GM19467 (cell line): ENCODE measurements at regions not wholly inside any gene's neighbourhood (a gene's known extent, or its start where the extent isn't known, plus 50 kb on each side); places are given as distances from the start of the nearest gene placed in this dataset.
"Not testable (repeated sequence)": the region's sequence is repeated elsewhere in the genome, so short reads cannot be mapped to it uniquely, and the experiment has no call there.

ENCODE experiments used
- ATAC-seq: cut with Tn5 transposase; IDR thresholded peaks from one replicate; pipeline ENCODE4 v1.9.1; 2021; ENCODE audit warnings: mild to moderate bottlenecking, moderate library complexity; ENCODE audit not compliant: unreplicated experiment

GRCh38 chr21:24636696-24637095 lies 970.6 kb downstream of the MRPL39 start:
- ATAC-seq: no peak

DNA sequence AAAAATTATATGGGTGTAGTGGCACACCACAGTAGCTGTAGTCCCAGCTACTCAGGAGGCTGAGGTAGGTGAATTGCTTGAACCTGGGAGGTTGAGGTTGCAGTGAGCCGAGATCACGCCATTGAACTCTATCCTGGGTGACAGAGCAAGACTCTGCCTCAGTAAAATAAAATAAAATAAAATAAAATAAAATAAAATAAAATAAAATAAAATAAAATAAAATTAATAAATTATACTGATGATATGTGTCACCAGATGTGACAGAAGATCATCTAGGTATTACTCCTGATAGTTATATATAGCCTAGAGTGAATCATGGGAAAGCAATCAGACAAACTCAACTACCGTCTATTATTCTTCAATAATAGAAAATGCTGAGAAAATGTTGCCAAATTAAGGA lies 972.5 kb downstream of the MRPL39 start:
- no peak for ATAC-seq

- ATAC-seq: no peak
Observed at GRCh38 chr21:24628536-24628935, 978.7 kb downstream of the MRPL39 start.

GRCh38 chr21:24628046-24628445 lies 979.2 kb downstream of the MRPL39 start:
- no peak for ATAC-seq

DNA sequence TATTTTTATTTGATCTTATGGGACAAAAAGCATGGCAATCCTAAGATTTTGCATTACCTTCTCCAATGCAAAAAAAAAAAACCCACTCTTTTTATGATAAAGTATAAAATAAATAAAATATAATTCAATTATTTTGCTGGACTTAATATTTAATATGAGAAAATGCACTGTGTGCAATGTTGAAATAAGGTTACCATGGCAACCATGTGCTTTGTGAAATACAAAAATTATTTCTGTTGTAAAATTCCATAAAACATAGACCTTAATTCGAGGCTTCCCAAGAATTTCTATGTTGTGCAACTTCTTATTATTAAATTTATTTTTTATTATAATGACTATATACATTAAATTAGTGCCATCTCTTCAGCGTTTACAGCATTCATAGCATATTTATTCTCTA lies 989.5 kb downstream of the MRPL39 start:
- ATAC-seq: no peak

GRCh38 chr21:24594082-24594481 lies 1013.2 kb downstream of the MRPL39 start:
- ATAC-seq: no peak

- no peak for ATAC-seq
Observed at GRCh38 chr21:24590261-24590660, 1017.0 kb downstream of the MRPL39 start.

- ATAC-seq: no peak
Observed at GRCh38 chr21:24583473-24583872, 1023.8 kb downstream of the MRPL39 start.

DNA sequence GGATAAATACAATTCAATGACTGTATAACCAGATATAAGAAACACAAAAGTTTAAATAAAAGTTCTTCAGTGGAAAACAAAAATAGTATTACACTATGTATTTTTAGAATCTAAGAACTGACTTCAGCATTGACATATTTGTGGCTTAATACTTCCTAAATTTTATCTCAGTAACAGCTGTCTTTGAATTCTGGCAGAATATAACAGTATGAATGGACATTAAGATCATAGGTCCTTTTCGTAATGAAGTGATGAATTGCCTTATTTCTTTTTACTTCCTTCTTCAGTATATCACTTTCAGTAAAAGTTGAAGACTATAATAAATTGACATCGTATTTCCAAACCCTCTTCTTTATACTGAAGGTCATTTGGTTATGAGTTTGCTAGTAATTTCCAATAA lies 1030.0 kb downstream of the MRPL39 start:
- no peak for ATAC-seq

GRCh38 chr21:24561291-24561690 lies 1046.0 kb downstream of the MRPL39 start:
- no peak for ATAC-seq

- no peak for ATAC-seq
Observed at GRCh38 chr21:24552491-24552890, 1054.8 kb downstream of the MRPL39 start.

DNA sequence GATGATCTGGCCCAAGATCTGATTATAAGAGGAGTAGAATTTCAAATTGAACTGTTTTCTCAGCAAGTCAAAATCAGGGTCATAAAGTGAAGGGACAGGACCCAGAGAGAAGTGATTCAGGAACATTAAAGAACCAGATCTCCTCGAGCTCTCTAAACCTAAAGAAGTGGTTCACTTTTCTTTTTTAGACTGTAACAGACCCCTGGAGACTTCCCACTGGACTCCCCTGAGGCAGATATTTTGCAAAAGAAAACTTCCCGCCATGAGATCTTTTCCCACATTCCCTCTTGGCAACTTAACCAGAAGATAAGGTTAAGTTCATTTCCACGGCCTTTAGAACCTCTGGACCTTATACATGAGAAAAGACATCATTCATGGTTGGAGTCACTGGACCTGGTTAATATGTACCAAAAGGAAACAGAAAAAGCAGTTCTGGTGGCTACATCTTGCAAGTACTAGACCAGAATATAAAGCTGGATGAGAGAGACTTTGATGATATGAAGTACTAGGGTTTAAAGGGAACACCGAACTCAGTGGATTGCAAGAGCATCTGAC lies 1061.4 kb downstream of the MRPL39 start:
- no peak for ATAC-seq

- ATAC-seq: no peak
Observed at GRCh38 chr21:24514081-24514733, 1093.1 kb downstream of the MRPL39 start.

DNA sequence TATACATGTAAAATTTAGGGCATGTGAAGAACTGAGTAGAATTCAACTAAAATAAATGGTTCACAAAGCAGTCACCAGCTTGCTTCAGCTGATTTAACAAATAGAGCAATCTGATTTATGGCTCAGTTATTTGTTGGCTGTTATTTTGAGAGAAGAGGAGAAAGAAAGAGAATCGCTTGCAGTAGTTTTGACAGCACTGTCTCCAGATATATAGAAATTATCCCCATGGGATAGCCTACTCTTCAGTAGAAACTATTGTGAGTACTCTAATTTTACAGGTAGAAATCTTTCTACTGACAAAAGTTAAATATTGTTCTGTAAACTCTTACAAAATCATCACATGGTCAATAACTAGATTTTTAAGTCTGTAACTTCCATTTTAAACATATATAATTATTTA lies 1098.2 kb downstream of the MRPL39 start:
- no peak for ATAC-seq

DNA sequence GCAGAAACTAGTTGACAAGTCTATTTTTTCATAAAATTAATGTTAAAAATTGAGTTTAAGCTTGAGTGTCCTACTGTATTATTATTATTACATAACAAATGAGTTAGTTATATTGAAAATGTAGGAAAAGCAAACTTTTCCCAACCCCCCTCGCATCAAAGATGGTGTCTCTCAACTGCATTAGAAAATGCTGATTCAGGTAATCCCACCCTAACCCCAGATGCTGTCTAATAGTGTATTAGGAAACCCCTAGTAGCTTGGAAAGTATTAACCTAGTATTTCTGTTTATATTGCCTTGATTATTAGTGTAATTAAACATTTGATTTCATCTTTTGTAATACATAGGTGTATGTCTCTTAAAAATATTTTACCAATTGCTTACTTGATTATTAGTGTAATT lies 1120.3 kb downstream of the MRPL39 start:
- no peak for ATAC-seq

DNA sequence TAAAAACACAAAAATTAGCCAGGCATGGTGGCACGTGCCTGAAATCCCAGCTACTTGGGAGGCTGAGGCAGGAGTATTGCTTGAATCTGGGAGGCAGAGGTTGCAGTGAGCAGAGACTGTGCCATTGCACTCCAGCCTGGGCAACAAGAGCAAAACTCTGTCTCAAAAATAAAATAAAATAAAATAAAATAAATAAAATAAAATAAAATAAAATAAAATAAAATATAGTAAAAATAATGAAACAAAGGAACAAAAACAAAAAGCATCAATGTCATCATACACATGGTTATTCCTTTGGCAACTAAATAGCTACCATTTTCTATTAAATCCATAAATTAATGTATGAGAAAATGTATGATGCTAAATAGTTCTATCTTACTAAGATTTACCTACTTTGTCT lies 1123.9 kb downstream of the MRPL39 start:
- ATAC-seq: not testable (repeated sequence)

DNA sequence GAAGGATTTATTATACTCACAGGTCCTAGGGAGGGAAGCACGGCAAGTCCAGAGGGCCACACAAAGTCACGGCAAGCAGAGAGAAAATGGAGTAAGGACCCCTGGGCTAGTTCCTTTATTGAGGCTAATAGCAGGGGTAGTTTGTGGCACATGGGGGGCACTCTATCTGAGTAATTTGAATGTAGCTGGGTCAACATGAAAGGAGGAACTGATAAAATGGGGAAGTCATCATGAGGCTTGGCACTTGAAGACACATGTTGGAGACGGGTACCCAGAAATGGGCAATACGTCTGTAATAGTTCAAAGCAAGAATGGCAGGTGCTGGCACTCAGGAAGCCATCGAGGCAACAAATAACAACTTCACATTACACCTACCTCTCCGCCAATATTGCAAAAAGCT lies 1136.4 kb downstream of the MRPL39 start:
- ATAC-seq: no peak

- ATAC-seq: no peak
Observed at GRCh38 chr21:24456358-24456757, 1150.9 kb downstream of the MRPL39 start.

GRCh38 chr21:24450119-24450518 lies 1157.2 kb downstream of the MRPL39 start:
- no peak for ATAC-seq

DNA sequence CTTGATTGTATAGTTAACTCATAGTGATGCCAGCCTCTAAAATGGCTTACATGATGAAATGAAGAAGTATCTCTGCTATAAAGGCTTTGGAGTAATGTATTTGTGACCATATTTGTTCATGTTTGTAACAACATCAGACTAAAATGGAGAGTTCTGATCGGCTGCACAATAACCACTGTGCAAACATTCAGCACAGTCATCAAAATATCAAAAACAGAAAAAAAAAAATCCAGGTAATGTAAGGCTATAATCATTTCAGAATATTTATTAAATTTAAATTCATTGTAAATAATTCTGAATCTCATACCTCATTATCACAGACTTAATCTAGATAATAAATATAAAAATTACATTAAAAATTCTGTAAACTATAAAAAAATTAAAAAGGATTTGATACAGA lies 1161.8 kb downstream of the MRPL39 start:
- no peak for ATAC-seq

- ATAC-seq: no peak
Observed at GRCh38 chr21:24444736-24445135, 1162.5 kb downstream of the MRPL39 start.

- no peak for ATAC-seq
Observed at GRCh38 chr21:24436236-24436635, 1171.0 kb downstream of the MRPL39 start.

DNA sequence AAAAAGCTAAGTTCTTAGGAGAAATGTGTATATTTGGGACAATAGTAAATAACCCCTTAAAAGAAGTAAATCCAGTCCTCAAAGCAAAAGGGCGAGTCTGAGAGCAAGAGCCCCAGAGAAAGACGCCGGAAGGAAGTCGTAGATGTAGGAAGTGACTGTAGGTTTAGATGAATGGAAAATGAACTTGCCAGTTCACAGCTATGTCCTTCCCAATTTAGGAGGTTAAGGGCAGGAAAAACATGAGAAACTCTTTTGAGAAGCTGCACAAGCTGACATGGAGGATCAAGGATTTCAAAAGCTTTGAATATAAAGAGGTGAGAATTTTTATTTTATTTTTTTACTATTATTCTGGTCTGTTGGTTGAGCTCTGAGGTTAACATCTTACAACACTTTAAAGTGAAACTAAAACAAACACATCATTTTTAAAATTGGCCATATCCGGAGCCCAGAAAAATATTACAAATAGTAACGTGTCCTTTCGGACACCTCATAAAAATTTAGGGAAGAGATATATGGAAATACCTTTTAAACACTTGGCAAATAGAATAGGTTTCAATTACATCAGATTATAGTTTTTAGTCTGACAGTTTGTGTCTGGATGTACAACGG lies 1178.6 kb downstream of the MRPL39 start:
- peak; percentile 87 for ATAC-seq
